Esophagus squamous epithelium (tissue), 4 donors: ENCODE measurements at regions not wholly inside any gene's neighbourhood (a gene's known extent, or its start where the extent isn't known, plus 50 kb on each side); places are given as distances from the start of the nearest gene placed in this dataset.

ENCODE experiments used
- CTCF ChIP-seq, 6 experiments: fragments of 450-650 bp in 4 of 6; fragments of 200-600 bp in 2 of 6; sonication (generic) in 2 of 6; IDR thresholded peaks; one replicate each; pipeline ENCODE4 v1.5.1; 2016 to 2019; ENCODE audit warnings: antibody characterized with exemption in 6 of 6, mild to moderate bottlenecking in 4 of 6, moderate library complexity in 4 of 6
- POLR2A ChIP-seq, 4 donors: fragments of 450-650 bp; IDR thresholded peaks; one replicate each; pipeline ENCODE4 v1.6.1; 2017; ENCODE audit warnings: antibody characterized with exemption in 4 of 4, mild to moderate bottlenecking in 4 of 4, moderate library complexity in 3 of 4

GRCh38 chr12:86772696-86773095, 516.5 kb upstream of the MGAT4C start:
- no peak for TF ChIP-seq CTCF (IDR thresholded peaks at IDR 0.05)
- TF ChIP-seq POLR2A (IDR thresholded peaks at IDR 0.05), result no peak
